Hepatocyte (in vitro differentiated cells): ENCODE measurements at regions not wholly inside any gene's neighbourhood (a gene's known extent, or its start where the extent isn't known, plus 50 kb on each side); places are given as distances from the start of the nearest gene placed in this dataset.

Source experiments
- DNase-seq: peaks from one replicate; pipeline ENCODE4 v3.0.0-alpha.2; 2016; ENCODE audit warnings: low spot score
- H2AFZ ChIP-seq: fragments of 200-600 bp; sonication (generic); 2 replicates; pipeline ENCODE4 v1.6.0; 2016; ENCODE audit warnings: antibody characterized with exemption, mild to moderate bottlenecking
- H3K27ac ChIP-seq: fragments of 200-600 bp; sonication (generic); 2 replicates; pipeline ENCODE4 v1.5.1; 2016; ENCODE audit warnings: mild to moderate bottlenecking
- H3K27me3 ChIP-seq: fragments of 200-600 bp; sonication (generic); 2 replicates; pipeline ENCODE4 v1.6.1; 2016
- H3K36me3 ChIP-seq: fragments of 200-600 bp; sonication (generic); replicated peaks from 2 replicates; pipeline ENCODE4 v1.5.1; 2016; ENCODE audit warnings: low read depth; ENCODE audit not compliant: insufficient read depth
- H3K4me1 ChIP-seq: fragments of 200-600 bp; sonication (generic); 2 replicates; pipeline ENCODE4 v1.5.1; 2016; ENCODE audit warnings: mild to moderate bottlenecking, moderate library complexity; ENCODE audit not compliant: insufficient read depth
- H3K4me2 ChIP-seq: fragments of 200-600 bp; sonication (generic); 2 replicates; pipeline ENCODE4 v1.6.0; 2016
- H3K4me3 ChIP-seq: fragments of 200-600 bp; sonication (generic); 2 replicates; pipeline ENCODE4 v1.5.1; 2016; ENCODE audit warnings: mild to moderate bottlenecking
- H3K79me2 ChIP-seq: fragments of 200-600 bp; sonication (generic); 2 replicates; pipeline ENCODE4 v1.6.0; 2017; ENCODE audit warnings: mild to moderate bottlenecking
- H3K9me2 ChIP-seq: fragments of 200-600 bp; sonication (generic); replicated peaks from 2 replicates; pipeline ENCODE4 v1.6.0; 2017; ENCODE audit warnings: mild to moderate bottlenecking; ENCODE audit not compliant: insufficient read depth
- H3K9me3 ChIP-seq: fragments of 200-600 bp; sonication (generic); 2 replicates; pipeline ENCODE4 v1.5.1; 2016; ENCODE audit warnings: low read depth, mild to moderate bottlenecking
- H4K20me1 ChIP-seq: fragments of 200-600 bp; sonication (generic); 2 replicates; pipeline ENCODE4 v1.6.0; 2016; ENCODE audit warnings: mild to moderate bottlenecking; ENCODE audit not compliant: insufficient read depth, poor library complexity, severe bottlenecking
- CTCF ChIP-seq: fragments of 200-600 bp; sonication (generic); IDR thresholded peaks from 2 replicates; pipeline ENCODE4 v1.5.1; 2016; ENCODE audit warnings: antibody characterized with exemption, mild to moderate bottlenecking; ENCODE audit not compliant: poor library complexity
- EZH2 ChIP-seq: fragments of 200-600 bp; sonication (generic); IDR thresholded peaks from 2 replicates; pipeline ENCODE4 v1.6.1; 2016; ENCODE audit warnings: antibody characterized with exemption, mild to moderate bottlenecking, borderline replicate concordance
- EZH2phosphoT487 ChIP-seq: fragments of 200-600 bp; sonication (generic); IDR thresholded peaks from one replicate; pipeline ENCODE4 v1.6.1; 2018; ENCODE audit warnings: antibody characterized with exemption, mild to moderate bottlenecking, low read depth, moderate library complexity; ENCODE audit not compliant: unreplicated experiment, severe bottlenecking
- WGBS: methylation state at CpG from one replicate; pipeline ENCODE4 v1.1.6; 2016; ENCODE audit warnings: low lambda C conversion rate; ENCODE audit errors: missing lambda C conversion rate; 5-methylcytosine and 5-hydroxymethylcytosine counted together

GRCh38 chr7:35556515-35557471 is 138.1 kb downstream of the HERPUD2 start:
- DNase-seq: peak; percentile 65
- TF ChIP-seq CTCF: no peak
- TF ChIP-seq EZH2: no peak
- no peak for TF ChIP-seq EZH2phosphoT487
- peak overlapping the region; percentile 60 for H3K4me2 ChIP-seq
- peak overlapping the region; percentile 65 for H3K27ac ChIP-seq
- no peaks in the 10 kb centered on the region for H3K27me3 ChIP-seq
- WGBS: 55% methylated on average over 8 of the region's 8 CpGs
- H4K20me1 ChIP-seq: no peaks in the 10 kb centered on the region
- no peaks in the 10 kb centered on the region for H3K9me2 ChIP-seq
- H3K9me3 ChIP-seq: no peaks in the 10 kb centered on the region
- no peaks in the 10 kb centered on the region for H3K79me2 ChIP-seq
- H3K4me1 ChIP-seq: peaks cover 15% of the 10 kb centered on the region
- no peaks in the 10 kb centered on the region for H3K36me3 ChIP-seq
- H3K4me3 ChIP-seq: no peak overlapping the region
- peak overlapping the region; percentile 14 for H2AFZ ChIP-seq

GRCh38 chr7:35555934-35556333 is 139.0 kb downstream of the HERPUD2 start:
- H4K20me1 ChIP-seq: no peaks in the 10 kb centered on the region
- DNase-seq: peak; percentile 27
- no peaks in the 10 kb centered on the region for H3K9me3 ChIP-seq
- no peak overlapping the region for H3K4me3 ChIP-seq
- H3K27me3 ChIP-seq: no peaks in the 10 kb centered on the region
- H3K9me2 ChIP-seq: no peaks in the 10 kb centered on the region
- H3K36me3 ChIP-seq: no peaks in the 10 kb centered on the region
- 45% methylated on average over 4 of the region's 4 CpGs for WGBS
- TF ChIP-seq EZH2: no peak
- no peak for TF ChIP-seq EZH2phosphoT487
- TF ChIP-seq CTCF: no peak
- peaks cover 15% of the 10 kb centered on the region for H3K4me1 ChIP-seq
- no peak overlapping the region for H3K4me2 ChIP-seq
- H3K27ac ChIP-seq: peak overlapping the region; percentile 65
- H2AFZ ChIP-seq: no peak overlapping the region
- H3K79me2 ChIP-seq: no peaks in the 10 kb centered on the region

- Histone ChIP-seq H3K4me1 (peaks cover 15% of the 10 kb centered on the region), H3K79me2 (no peaks in the 10 kb centered on the region), H3K36me3 (no peaks in the 10 kb centered on the region), H4K20me1 (no peaks in the 10 kb centered on the region), H3K27me3 (no peaks in the 10 kb centered on the region), H3K4me3 (no peak overlapping the region), H3K27ac (no peak overlapping the region), H3K9me2 (no peaks in the 10 kb centered on the region), H3K4me2 (no peak overlapping the region), H3K9me3 (no peaks in the 10 kb centered on the region), H2AFZ (no peak overlapping the region)
- no peak for TF ChIP-seq EZH2
- no peak for TF ChIP-seq CTCF
- TF ChIP-seq EZH2phosphoT487: no peak
- 93% methylated on average over 5 of the region's 5 CpGs for WGBS
- no peak for DNase-seq
Observed at GRCh38 chr7:35555386-35555785, 139.5 kb downstream of the HERPUD2 start.
